GM12878 (cell line): ENCODE measurements at regions not wholly inside any gene's neighbourhood (a gene's known extent, or its start where the extent isn't known, plus 50 kb on each side); places are given as distances from the start of the nearest gene placed in this dataset.

ENCODE experiments used
- ATAC-seq: fragments of 200-7000 bp; cut with Tn5 transposase; 3 replicates; pipeline ENCODE4 v1.9.1; 2020; ENCODE audit warnings: mild to moderate bottlenecking, moderate library complexity
- BruUV-seq: library from RNA; stranded (reverse); fragments of 400-500 nt; replicated peaks from 2 replicates; lab custom pipeline; 2021; lab: Mats Ljungman, UMichigan
- CTCF ChIA-PET: fragments of 300-600 bp; sonication (Branson Sonifier 250); formaldehyde crosslinking; extraction: SDS; loops from one replicate; lab custom pipeline; 2021; ENCODE audit warnings: inconsistent platforms; lab: Yijun Ruan, JAX
- POLR2A ChIA-PET: fragments of 350-600 bp; formaldehyde crosslinking; extraction: SDS; loops from one replicate; lab custom pipeline; 2021; ENCODE audit warnings: inconsistent platforms; lab: Charles Lee
- RAD21 ChIA-PET: fragments of 300-600 bp; sonication (Branson Sonifier 250); formaldehyde crosslinking; loops from one replicate; lab custom pipeline; 2023; ENCODE audit warnings: antibody characterized with exemption; ENCODE audit not compliant: unreplicated experiment; lab: Charles Lee
- SMC1A ChIA-PET: fragments of 300-600 bp; sonication (Branson Sonifier 250); formaldehyde crosslinking; loops from one replicate; lab custom pipeline; 2023; ENCODE audit not compliant: unreplicated experiment, uncharacterized antibody; lab: Charles Lee
- DNase-seq: peaks from one replicate; pipeline ENCODE4 v3.0.0-alpha.2; 2011; ENCODE audit warnings: low read depth, low spot score
- FAIRE-seq: peaks from 3 replicates; lab custom pipeline; 2011; peaks lifted over from hg19 to GRCh38; lab: Jason Lieb, UNC
- H2AFZ ChIP-seq: 2 replicates; pipeline ENCODE4 v1.6.0; 2011; ENCODE audit warnings: low read depth, low read length, control low read depth; ENCODE audit not compliant: control insufficient read depth
- H3K27ac ChIP-seq: 2 replicates; pipeline ENCODE4 v1.5.1; 2011; ENCODE audit warnings: control low read depth; ENCODE audit not compliant: control insufficient read depth, insufficient read depth
- H3K27me3 ChIP-seq, 2 experiments: replicated peaks in 1 of 2; 2 replicates each; pipeline versions ENCODE4 v1.6.0 to v1.6.1; 2011; ENCODE audit warnings: low read length in 1 of 2; ENCODE audit not compliant: control insufficient read depth in 2 of 2, insufficient read depth in 2 of 2
- H3K36me3 ChIP-seq, 2 experiments: 2 replicates each; pipeline ENCODE4 v1.5.1; 2011; ENCODE audit warnings: low read length in 1 of 2; ENCODE audit not compliant: control insufficient read depth in 2 of 2, insufficient read depth in 2 of 2
- H3K4me1 ChIP-seq: 2 replicates; pipeline ENCODE4 v1.6.1; 2011; ENCODE audit warnings: mild to moderate bottlenecking, low read length, moderate library complexity, mixed read lengths; ENCODE audit not compliant: control insufficient read depth, insufficient read depth
- H3K4me2 ChIP-seq: 2 replicates; pipeline ENCODE4 v1.6.0; 2011; ENCODE audit warnings: control low read depth; ENCODE audit not compliant: control insufficient read depth, insufficient read depth
- H3K4me3 ChIP-seq: fragments of 200-600 bp; sonication (generic); 2 replicates; pipeline ENCODE4 v1.5.1; 2016
- H3K79me2 ChIP-seq: 2 replicates; pipeline ENCODE4 v1.6.0; 2011; ENCODE audit warnings: low read length; ENCODE audit not compliant: control insufficient read depth, insufficient read depth
- H3K9ac ChIP-seq: 2 replicates; pipeline ENCODE4 v1.8.0; 2011; ENCODE audit warnings: low read length, control low read depth, mixed read lengths; ENCODE audit not compliant: control insufficient read depth, insufficient read depth
- H3K9me3 ChIP-seq: replicated peaks from 3 replicates; pipeline ENCODE4 v1.5.1; 2011; ENCODE audit warnings: mild to moderate bottlenecking, low read length; ENCODE audit not compliant: control insufficient read depth, insufficient read depth
- H4K20me1 ChIP-seq: 2 replicates; pipeline ENCODE4 v1.6.0; 2011; ENCODE audit not compliant: control insufficient read depth, insufficient read depth
- ATF2 ChIP-seq: IDR thresholded peaks from 2 replicates; pipeline ENCODE4 v1.6.1; 2012; ENCODE audit warnings: low read length, inconsistent platforms
- CREM ChIP-seq: IDR thresholded peaks from 2 replicates; pipeline ENCODE4 v1.6.1; 2014; ENCODE audit warnings: antibody characterized with exemption, low read depth
- CTCF ChIP-seq, 3 experiments: IDR thresholded peaks in 2 of 3; conservative IDR thresholded peaks in 1 of 3; 2 replicates each; pipeline ENCODE4 v1.5.1; 2011; ENCODE audit warnings: low read depth in 3 of 3, low read length in 3 of 3, mild to moderate bottlenecking in 3 of 3, control low read depth in 2 of 3, moderate library complexity in 2 of 3, inconsistent platforms in 1 of 3, mixed read lengths in 1 of 3; ENCODE audit not compliant: control insufficient read depth in 2 of 3, insufficient read depth in 1 of 3; ENCODE audit errors: extremely low read depth in 1 of 3
- CUX1 ChIP-seq: IDR thresholded peaks from 2 replicates; pipeline ENCODE4 v1.6.1; 2012; ENCODE audit warnings: improper control_type of control experiment, low read depth, low read length; ENCODE audit not compliant: insufficient replicate concordance
- MXI1 ChIP-seq: fragments of 150-350 bp; IDR thresholded peaks from 2 replicates; pipeline ENCODE4 v1.6.1; 2011; ENCODE audit warnings: low read depth, mild to moderate bottlenecking, inconsistent platforms, low read length, improper control_type of control experiment
- NR2C2 ChIP-seq: IDR thresholded peaks from 2 replicates; pipeline ENCODE4 v1.6.1; 2011; ENCODE audit warnings: borderline replicate concordance, low read depth; ENCODE audit not compliant: control insufficient read depth, insufficient read length
- PAX5 ChIP-seq: IDR thresholded peaks from 2 replicates; pipeline ENCODE4 v1.6.1; 2011; ENCODE audit warnings: low read depth, low read length, borderline replicate concordance
- RAD21 ChIP-seq: IDR thresholded peaks from 2 replicates; pipeline ENCODE4 v1.6.1; 2011; ENCODE audit warnings: mild to moderate bottlenecking, low read depth, low read length, moderate library complexity; ENCODE audit not compliant: insufficient read depth
- RELB ChIP-seq: fragments of 450-650 bp; IDR thresholded peaks from 2 replicates; pipeline ENCODE4 v1.6.1; 2017; ENCODE audit warnings: low read depth, mild to moderate bottlenecking, moderate library complexity
- STAT3 ChIP-seq: IDR thresholded peaks from 2 replicates; pipeline ENCODE4 v1.6.1; 2011; ENCODE audit warnings: low read depth, low read length, improper control_type of control experiment
- SUZ12 ChIP-seq: fragments of 200-600 bp; sonication (generic); IDR thresholded peaks from one replicate; pipeline ENCODE4 v1.6.1; 2018; ENCODE audit warnings: antibody characterized with exemption, mild to moderate bottlenecking; ENCODE audit not compliant: unreplicated experiment
- TAF1 ChIP-seq: IDR thresholded peaks from 2 replicates; pipeline ENCODE4 v1.6.1; 2011; ENCODE audit warnings: mild to moderate bottlenecking, low read depth, low read length, borderline replicate concordance
- WGBS: methylation state at CpG from one replicate; pipeline ENCODE4 v1.1.6; 2016; ENCODE audit warnings: low lambda C conversion rate; ENCODE audit not compliant: insufficient replicate concordance, insufficient coverage; ENCODE audit errors: missing lambda C conversion rate; 5-methylcytosine and 5-hydroxymethylcytosine counted together
- in situ Hi-C: fragments of 300-500 bp; cut with MboI; formaldehyde crosslinking; loops from 9 replicates; pipeline ENCODE4 v1.14.3; 2018; ENCODE audit warnings: mixed read lengths
- intact Hi-C: fragments of 100-400 bp; cut with micrococcal nuclease; formaldehyde crosslinking; loops from one replicate; pipeline ENCODE4 v1.14.2; 2022; ENCODE audit not compliant: unreplicated experiment

- H3K79me2 ChIP-seq = no peaks in the 10 kb centered on the region
- BruUV-seq = no TSS peak
- ChIA-PET RAD21 (no interaction called here), POLR2A (no interaction called here), CTCF (no interaction called here)
- FAIRE-seq = no peak
- WGBS = 39% methylated on average over 12 of the region's 12 CpGs
- ATAC-seq = no peak
- H3K27ac ChIP-seq = no peak overlapping the region
- peaks cover 0 to 2% of the 10 kb centered on the region in 2 experiments; a peak in 1 of 4 replicates for H3K27me3 ChIP-seq
- TF ChIP-seq RELB (no peak), SUZ12 (no peak), PAX5 (no peak), NR2C2 (no peak), TAF1 (no peak), ATF2 (no peak), CUX1 (no peak), CTCF (IDR thresholded peaks at IDR 0.05 in 2 of 3, conservative IDR thresholded peaks at IDR 0.05 in 1 of 3; ENCODE audit: control insufficient read depth in 2 of 3, extremely low read depth in 1 of 3, insufficient read depth in 1 of 3, low read depth in 3 of 3, low read length in 3 of 3) (0 out of 6 replicates have a peak, but pooled peaks of 1 of the 3 experiments have one; percentile 3), MXI1 (no peak), STAT3 (no peak), RAD21 (peak; percentile 36), CREM (no peak)
- TF ChIP-seq, all 136 proteins: peak for 2
- Histone ChIP-seq H2AFZ (no peak overlapping the region), H3K4me2 (no peak overlapping the region), H3K9ac (no peak overlapping the region), H3K4me1 (no peaks in the 10 kb centered on the region), H4K20me1 (no peaks in the 10 kb centered on the region), H3K9me3 (no peaks in the 10 kb centered on the region), H3K4me3 (no peak overlapping the region), H3K36me3 (no peaks in the 10 kb centered on the region)
- DNase-seq = no peak
- in situ Hi-C loops (no loop called here), intact Hi-C loops (no loop called here)
- SMC1A ChIA-PET = no interaction called here
Observed at GRCh38 chr6:156175971-156176421, 601.2 kb upstream of the ARID1B start.
